ENCODE measurements at regions not wholly inside any gene's neighbourhood (a gene's known extent, or its start where the extent isn't known, plus 50 kb on each side); places are given as distances from the start of the nearest gene placed in this dataset.
A peak's percentile ranks its signal among the peaks of the same experiment; 100 is the strongest.

- no peak for ATAC-seq
Measured at GRCh38 chr5:93307557-93307956, 273.5 kb downstream of the NR2F1-AS1 start.

GRCh38 chr5:93305984-93306383 is 275.0 kb downstream of the NR2F1-AS1 start:
- ATAC-seq, result no peak
- FAIRE-seq, result no peak

More at GRCh38 chr5:93307557-93307956, 273.5 kb downstream of the NR2F1-AS1 start:
- no peaks in the 10 kb centered on the region for H3K36me3 ChIP-seq
- no peak overlapping the region for H3K4me3 ChIP-seq
- no peaks in the 10 kb centered on the region for H3K4me1 ChIP-seq
- H3K9me3 ChIP-seq, result no peaks in the 10 kb centered on the region
- intact Hi-C loops (cut with DNase I), result no loop called here
- no peak overlapping the region for H3K27ac ChIP-seq
- FAIRE-seq (no peak), DNase-seq (no peak)
- TF ChIP-seq CTCF (IDR thresholded peaks at IDR 0.05), result no peak
- H3K27me3 ChIP-seq, result no peaks in the 10 kb centered on the region

GRCh38 chr5:93304456-93305250 is 276.4 kb downstream of the NR2F1-AS1 start:
- H3K36me3 ChIP-seq, result no peaks in the 10 kb centered on the region
- H3K27ac ChIP-seq, result no peak overlapping the region
- no peak for ATAC-seq
- H3K4me3 ChIP-seq, result no peak overlapping the region
- intact Hi-C loops (cut with DNase I), result no loop called here
- H3K27me3 ChIP-seq, result no peaks in the 10 kb centered on the region
- FAIRE-seq, result no peak
- no peak for TF ChIP-seq CTCF (IDR thresholded peaks at IDR 0.05)
- no peak for DNase-seq
- no peaks in the 10 kb centered on the region for H3K9me3 ChIP-seq
- 50 to 52% methylated on average over 3 of the region's 3 CpGs for WGBS, 2 donors
- H3K4me1 ChIP-seq, result no peaks in the 10 kb centered on the region

More at GRCh38 chr5:93305984-93306383, 275.0 kb downstream of the NR2F1-AS1 start:
- TF ChIP-seq CTCF (IDR thresholded peaks at IDR 0.05), result no peak
- Histone ChIP-seq H3K4me1 (no peaks in the 10 kb centered on the region), H3K9me3 (no peaks in the 10 kb centered on the region), H3K36me3 (no peaks in the 10 kb centered on the region), H3K27me3 (no peaks in the 10 kb centered on the region), H3K4me3 (no peak overlapping the region), H3K27ac (no peak overlapping the region)
- peak in 1 of 6 donors; percentile 13 for DNase-seq
- intact Hi-C loops (cut with DNase I), result no loop called here
- WGBS, 2 donors, result 47 to 48% methylated on average over 4 of the region's 4 CpGs

- Histone ChIP-seq H3K4me1 (peaks cover 0 to 4% (median 0%) of the 10 kb centered on the region in 3 donors), H3K9me3 (no peaks in the 10 kb centered on the region), H3K27ac (no peak overlapping the region), H3K4me3 (no peak overlapping the region), H3K27me3 (no peaks in the 10 kb centered on the region), H3K36me3 (no peaks in the 10 kb centered on the region)
- WGBS, 2 donors, result 66 to 73% methylated on average over 4 of the region's 4 CpGs
- TF ChIP-seq CTCF (IDR thresholded peaks at IDR 0.05), result no peak
- intact Hi-C loops (cut with DNase I), result no loop called here
- DNase-seq, result no peak
- no peak for FAIRE-seq
- ATAC-seq, result no peak
Measured at GRCh38 chr5:93303291-93303691, 277.7 kb downstream of the NR2F1-AS1 start.

- 51 to 65% methylated on average over 4 of the region's 4 CpGs for WGBS, 2 donors
- intact Hi-C loops (cut with DNase I), result no loop called here
- Histone ChIP-seq H3K27ac (no peak overlapping the region), H3K4me3 (no peak overlapping the region), H3K4me1 (peaks cover 0 to 4% (median 0%) of the 10 kb centered on the region in 3 donors), H3K9me3 (no peaks in the 10 kb centered on the region), H3K36me3 (no peaks in the 10 kb centered on the region), H3K27me3 (no peaks in the 10 kb centered on the region)
- ATAC-seq, result no peak
- FAIRE-seq, result no peak
- TF ChIP-seq CTCF (IDR thresholded peaks at IDR 0.05), result no peak
- DNase-seq, result no peak
Measured at GRCh38 chr5:93302711-93303110, 278.3 kb downstream of the NR2F1-AS1 start.
